ENCODE measurements at regions not wholly inside any gene's neighbourhood (a gene's known extent, or its start where the extent isn't known, plus 50 kb on each side); places are given as distances from the start of the nearest gene placed in this dataset.

- Histone ChIP-seq H3K9me3 (ENCODE audit: control insufficient read depth in 1 of 2, insufficient read depth in 1 of 2, low read depth in 1 of 2, low read length in 2 of 2) (no peaks in the 10 kb centered on the region), H3K27me3 (ENCODE audit: insufficient read depth, low read length) (no peaks in the 10 kb centered on the region), H3K79me2 (ENCODE audit: insufficient read depth, low read length) (no peaks in the 10 kb centered on the region), H4K20me1 (ENCODE audit: insufficient read depth) (no peaks in the 10 kb centered on the region), H3K27ac (ENCODE audit: low read depth, low read length) (no peak overlapping the region), H3K9me2 (ENCODE audit: insufficient read depth) (no peaks in the 10 kb centered on the region), H2AFZ (ENCODE audit: low read depth, low read length, poor library complexity, severe bottlenecking) (no peak overlapping the region), H3K9ac (ENCODE audit: low read length) (no peak overlapping the region), H3K4me2 (ENCODE audit: low read length) (no peak overlapping the region), H3K36me3 (ENCODE audit: control insufficient read depth in 1 of 2, insufficient read depth in 2 of 2, low read length in 2 of 2) (no peaks in the 10 kb centered on the region), H3K4me1 (ENCODE audit: control insufficient read depth in 1 of 2, insufficient read depth in 2 of 2, low read length in 2 of 2) (no peaks in the 10 kb centered on the region), H3K4me3 (replicated peaks in 1 of 2; ENCODE audit: low read depth in 1 of 2, low read length in 2 of 2) (no peak overlapping the region)
- TF ChIP-seq EZH2phosphoT487 (IDR thresholded peaks at IDR 0.05; ENCODE audit: borderline replicate concordance): no peak
- no peak for TF ChIP-seq POLR2A (IDR thresholded peaks at IDR 0.05; ENCODE audit: borderline replicate concordance, extremely low read depth, insufficient read depth, insufficient read length)
- TF ChIP-seq CEBPB (IDR thresholded peaks at IDR 0.05; ENCODE audit: low read depth): no peak
- TF ChIP-seq RAD21 (IDR thresholded peaks at IDR 0.05; ENCODE audit: low read depth): no peak
- no peak for TF ChIP-seq CBX3 (IDR thresholded peaks at IDR 0.05; ENCODE audit: low read depth)
- no peak for TF ChIP-seq EGR1 (IDR thresholded peaks at IDR 0.05; ENCODE audit: low read depth)
- TF ChIP-seq ZFX (IDR thresholded peaks at IDR 0.05): no peak
- no peak for TF ChIP-seq ATF3 (IDR thresholded peaks at IDR 0.05)
- TF ChIP-seq, protein P1, sequence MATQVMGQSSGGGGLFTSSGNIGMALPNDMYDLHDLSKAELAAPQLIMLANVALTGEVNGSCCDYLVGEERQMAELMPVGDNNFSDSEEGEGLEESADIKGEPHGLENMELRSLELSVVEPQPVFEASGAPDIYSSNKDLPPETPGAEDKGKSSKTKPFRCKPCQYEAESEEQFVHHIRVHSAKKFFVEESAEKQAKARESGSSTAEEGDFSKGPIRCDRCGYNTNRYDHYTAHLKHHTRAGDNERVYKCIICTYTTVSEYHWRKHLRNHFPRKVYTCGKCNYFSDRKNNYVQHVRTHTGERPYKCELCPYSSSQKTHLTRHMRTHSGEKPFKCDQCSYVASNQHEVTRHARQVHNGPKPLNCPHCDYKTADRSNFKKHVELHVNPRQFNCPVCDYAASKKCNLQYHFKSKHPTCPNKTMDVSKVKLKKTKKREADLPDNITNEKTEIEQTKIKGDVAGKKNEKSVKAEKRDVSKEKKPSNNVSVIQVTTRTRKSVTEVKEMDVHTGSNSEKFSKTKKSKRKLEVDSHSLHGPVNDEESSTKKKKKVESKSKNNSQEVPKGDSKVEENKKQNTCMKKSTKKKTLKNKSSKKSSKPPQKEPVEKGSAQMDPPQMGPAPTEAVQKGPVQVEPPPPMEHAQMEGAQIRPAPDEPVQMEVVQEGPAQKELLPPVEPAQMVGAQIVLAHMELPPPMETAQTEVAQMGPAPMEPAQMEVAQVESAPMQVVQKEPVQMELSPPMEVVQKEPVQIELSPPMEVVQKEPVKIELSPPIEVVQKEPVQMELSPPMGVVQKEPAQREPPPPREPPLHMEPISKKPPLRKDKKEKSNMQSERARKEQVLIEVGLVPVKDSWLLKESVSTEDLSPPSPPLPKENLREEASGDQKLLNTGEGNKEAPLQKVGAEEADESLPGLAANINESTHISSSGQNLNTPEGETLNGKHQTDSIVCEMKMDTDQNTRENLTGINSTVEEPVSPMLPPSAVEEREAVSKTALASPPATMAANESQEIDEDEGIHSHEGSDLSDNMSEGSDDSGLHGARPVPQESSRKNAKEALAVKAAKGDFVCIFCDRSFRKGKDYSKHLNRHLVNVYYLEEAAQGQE (IDR thresholded peaks at IDR 0.05; ENCODE audit: low read depth): no peak
- no peak for TF ChIP-seq SIN3A (IDR thresholded peaks at IDR 0.05; ENCODE audit: low read depth)
- no peak for TF ChIP-seq JUND (IDR thresholded peaks at IDR 0.05)
- no peak for TF ChIP-seq MAX (IDR thresholded peaks at IDR 0.05)
- TF ChIP-seq SRF (IDR thresholded peaks at IDR 0.05; ENCODE audit: low read depth): no peak
- TF ChIP-seq, protein P2, sequence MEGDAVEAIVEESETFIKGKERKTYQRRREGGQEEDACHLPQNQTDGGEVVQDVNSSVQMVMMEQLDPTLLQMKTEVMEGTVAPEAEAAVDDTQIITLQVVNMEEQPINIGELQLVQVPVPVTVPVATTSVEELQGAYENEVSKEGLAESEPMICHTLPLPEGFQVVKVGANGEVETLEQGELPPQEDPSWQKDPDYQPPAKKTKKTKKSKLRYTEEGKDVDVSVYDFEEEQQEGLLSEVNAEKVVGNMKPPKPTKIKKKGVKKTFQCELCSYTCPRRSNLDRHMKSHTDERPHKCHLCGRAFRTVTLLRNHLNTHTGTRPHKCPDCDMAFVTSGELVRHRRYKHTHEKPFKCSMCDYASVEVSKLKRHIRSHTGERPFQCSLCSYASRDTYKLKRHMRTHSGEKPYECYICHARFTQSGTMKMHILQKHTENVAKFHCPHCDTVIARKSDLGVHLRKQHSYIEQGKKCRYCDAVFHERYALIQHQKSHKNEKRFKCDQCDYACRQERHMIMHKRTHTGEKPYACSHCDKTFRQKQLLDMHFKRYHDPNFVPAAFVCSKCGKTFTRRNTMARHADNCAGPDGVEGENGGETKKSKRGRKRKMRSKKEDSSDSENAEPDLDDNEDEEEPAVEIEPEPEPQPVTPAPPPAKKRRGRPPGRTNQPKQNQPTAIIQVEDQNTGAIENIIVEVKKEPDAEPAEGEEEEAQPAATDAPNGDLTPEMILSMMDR (IDR thresholded peaks at IDR 0.05 in 2 of 3, conservative IDR thresholded peaks at IDR 0.05 in 1 of 3; ENCODE audit: borderline replicate concordance in 1 of 3, insufficient read depth in 1 of 3, low read depth in 2 of 3, low read length in 2 of 3): no peak
- no peak for TF ChIP-seq EZH2 (IDR thresholded peaks at IDR 0.05)
- no peak for ATAC-seq
- no TSS peak for BruUV-seq (replicated peaks)
- no peak for DNase-seq (ENCODE audit: low read depth, low spot score)
- intact Hi-C loops (cut with micrococcal nuclease): no loop called here
- ChIA-PET CTCF (no interaction called here), POLR2A (no interaction called here), RAD21 (ENCODE audit: low non-redundant PET in 1 of 2, low total read pairs in 2 of 2, uncharacterized antibody in 2 of 2, unreplicated experiment in 2 of 2) (no interaction called here)
Observed at GRCh38 chrX:39019056-39019455, 217.8 kb downstream of the MID1IP1 start.

Measured in HCT116 (cell line).